ENCODE measurements at regions not wholly inside any gene's neighbourhood (a gene's known extent, or its start where the extent isn't known, plus 50 kb on each side); places are given as distances from the start of the nearest gene placed in this dataset.
"Not testable (repeated sequence)": the region's sequence is repeated elsewhere in the genome, so short reads cannot be mapped to it uniquely, and the experiment has no call there.

DNA sequence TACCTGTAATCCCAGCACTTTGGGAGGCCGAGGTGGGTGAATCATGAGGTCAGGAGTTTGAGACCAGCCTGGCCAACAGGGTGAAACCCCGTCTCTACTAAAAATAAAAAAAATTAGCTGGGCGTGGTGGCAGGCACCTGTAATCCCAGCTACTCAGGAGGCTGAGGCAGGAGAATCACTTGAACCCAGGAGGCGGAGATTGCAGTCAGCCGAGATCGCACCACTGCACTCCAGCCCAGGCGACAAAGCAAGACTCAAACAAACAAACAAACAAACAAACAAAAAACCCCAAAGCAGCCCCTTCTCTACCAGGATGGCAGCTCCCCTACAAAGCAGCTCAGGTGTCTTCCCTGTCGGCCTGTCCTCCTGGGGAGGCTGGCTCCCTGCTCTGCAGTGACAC is 111.3 kb upstream of the ZNF479 start:
- TF ChIP-seq, protein P1, sequence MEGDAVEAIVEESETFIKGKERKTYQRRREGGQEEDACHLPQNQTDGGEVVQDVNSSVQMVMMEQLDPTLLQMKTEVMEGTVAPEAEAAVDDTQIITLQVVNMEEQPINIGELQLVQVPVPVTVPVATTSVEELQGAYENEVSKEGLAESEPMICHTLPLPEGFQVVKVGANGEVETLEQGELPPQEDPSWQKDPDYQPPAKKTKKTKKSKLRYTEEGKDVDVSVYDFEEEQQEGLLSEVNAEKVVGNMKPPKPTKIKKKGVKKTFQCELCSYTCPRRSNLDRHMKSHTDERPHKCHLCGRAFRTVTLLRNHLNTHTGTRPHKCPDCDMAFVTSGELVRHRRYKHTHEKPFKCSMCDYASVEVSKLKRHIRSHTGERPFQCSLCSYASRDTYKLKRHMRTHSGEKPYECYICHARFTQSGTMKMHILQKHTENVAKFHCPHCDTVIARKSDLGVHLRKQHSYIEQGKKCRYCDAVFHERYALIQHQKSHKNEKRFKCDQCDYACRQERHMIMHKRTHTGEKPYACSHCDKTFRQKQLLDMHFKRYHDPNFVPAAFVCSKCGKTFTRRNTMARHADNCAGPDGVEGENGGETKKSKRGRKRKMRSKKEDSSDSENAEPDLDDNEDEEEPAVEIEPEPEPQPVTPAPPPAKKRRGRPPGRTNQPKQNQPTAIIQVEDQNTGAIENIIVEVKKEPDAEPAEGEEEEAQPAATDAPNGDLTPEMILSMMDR (IDR thresholded peaks at IDR 0.05; ENCODE audit: low read depth, low read length), result not testable (repeated sequence)
- not testable (repeated sequence) for TF ChIP-seq POLR2A (IDR thresholded peaks at IDR 0.05; ENCODE audit: extremely low read depth, insufficient read length); MYC (IDR thresholded peaks at IDR 0.05; ENCODE audit: low read depth, low read length); MAX (IDR thresholded peaks at IDR 0.05; ENCODE audit: low read depth, low read length)

Data from NB4 (cell line).